OCI-LY1 (cell line): ENCODE measurements at regions not wholly inside any gene's neighbourhood (a gene's known extent, or its start where the extent isn't known, plus 50 kb on each side); places are given as distances from the start of the nearest gene placed in this dataset.

Source experiments
- H2AFZ ChIP-seq: fragments of 200-600 bp; sonication (generic), shearing (Covaris generic); 2 replicates; pipeline ENCODE4 v1.6.0; 2014; ENCODE audit warnings: antibody characterized with exemption, mild to moderate bottlenecking, low read length
- H3F3A ChIP-seq: fragments of 200-600 bp; sonication (generic), shearing (Covaris generic); 2 replicates; pipeline ENCODE4 v1.6.0; 2014; ENCODE audit warnings: mild to moderate bottlenecking, antibody characterized with exemption, low read length, moderate library complexity; ENCODE audit not compliant: insufficient read depth
- H3K27ac ChIP-seq: fragments of 200-600 bp; sonication (generic); 2 replicates; pipeline ENCODE4 v1.5.1; 2014; ENCODE audit warnings: low read length, mixed run types, mild to moderate bottlenecking, low read depth; ENCODE audit not compliant: poor library complexity, severe bottlenecking
- H3K27me3 ChIP-seq: fragments of 200-600 bp; sonication (generic); 2 replicates; pipeline ENCODE4 v1.6.0; 2014; ENCODE audit warnings: antibody characterized with exemption, mild to moderate bottlenecking, low read length, moderate library complexity; ENCODE audit not compliant: insufficient read depth
- H3K36me3 ChIP-seq: fragments of 200-600 bp; sonication (generic); 2 replicates; pipeline ENCODE4 v1.6.1; 2014; ENCODE audit warnings: mild to moderate bottlenecking, antibody characterized with exemption, low read length, moderate library complexity, mixed read lengths; ENCODE audit not compliant: insufficient read depth
- H3K4me1 ChIP-seq: fragments of 200-600 bp; sonication (generic); 2 replicates; pipeline ENCODE4 v1.5.1; 2014; ENCODE audit warnings: mild to moderate bottlenecking, low read length, moderate library complexity; ENCODE audit not compliant: insufficient read depth, severe bottlenecking
- H3K4me2 ChIP-seq: fragments of 200-600 bp; sonication (generic), shearing (Covaris generic); 2 replicates; pipeline ENCODE4 v1.6.1; 2014; ENCODE audit warnings: low read length
- H3K4me3 ChIP-seq: fragments of 200-600 bp; sonication (generic); 2 replicates; pipeline ENCODE4 v1.5.1; 2014; ENCODE audit warnings: low read length, low read depth, mild to moderate bottlenecking, mixed read lengths; ENCODE audit not compliant: poor library complexity, severe bottlenecking
- H3K79me2 ChIP-seq: fragments of 200-600 bp; shearing (Covaris generic); 2 replicates; pipeline ENCODE4 v1.6.1; 2016; ENCODE audit warnings: mixed run types, low read length, mixed read lengths; ENCODE audit not compliant: insufficient read depth
- H3K9ac ChIP-seq: fragments of 200-600 bp; sonication (generic), shearing (Covaris generic); 2 replicates; pipeline ENCODE4 v1.6.1; 2014; ENCODE audit warnings: mild to moderate bottlenecking, low read length, mixed read lengths
- H3K9me2 ChIP-seq: fragments of 200-600 bp; sonication (generic), shearing (Covaris generic); 2 replicates; pipeline ENCODE4 v1.6.1; 2014; ENCODE audit warnings: low read depth, mild to moderate bottlenecking, low read length, mixed read lengths
- H3K9me3 ChIP-seq: fragments of 200-600 bp; shearing (Covaris generic); 2 replicates; pipeline ENCODE4 v1.6.1; 2014; ENCODE audit warnings: low read length, mixed read lengths
- H4K20me1 ChIP-seq: fragments of 200-600 bp; sonication (generic), shearing (Covaris generic); 2 replicates; pipeline ENCODE4 v1.6.0; 2016; ENCODE audit warnings: mild to moderate bottlenecking, low read length; ENCODE audit not compliant: insufficient read depth
- EZH2 ChIP-seq: fragments of 200-600 bp; sonication (generic), shearing (Covaris generic); IDR thresholded peaks from 2 replicates; pipeline ENCODE4 v1.8.0; 2017; ENCODE audit warnings: borderline replicate concordance, mixed run types, mild to moderate bottlenecking, antibody characterized with exemption, low read length, moderate library complexity, mixed read lengths
- TF ChIP-seq, protein P1 (sequence below): fragments of 200-600 bp; sonication (generic), shearing (Covaris generic); IDR thresholded peaks from 2 replicates; pipeline ENCODE4 v1.5.1; 2017; ENCODE audit warnings: mild to moderate bottlenecking, antibody characterized with exemption, low read length, moderate library complexity, mixed read lengths

DNA sequence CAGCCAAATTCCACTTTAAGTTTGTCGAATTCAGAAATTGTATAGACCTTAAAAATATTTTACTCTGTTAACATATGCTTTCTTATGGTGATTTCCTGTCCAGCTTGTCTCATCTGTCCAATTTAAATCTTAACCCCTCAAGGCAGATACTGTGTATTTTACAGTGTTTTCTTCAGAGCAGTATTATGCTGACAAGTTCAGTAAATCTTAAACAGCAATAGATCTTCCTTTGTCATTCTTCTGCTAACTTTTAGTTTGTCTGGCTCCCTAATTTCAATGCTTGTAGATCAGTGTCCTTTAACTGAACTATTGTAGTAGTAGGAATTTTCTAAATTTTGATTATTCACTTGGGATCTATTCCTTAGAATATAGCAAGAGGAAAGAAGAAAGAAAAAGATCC lies 52.8 kb upstream of the MEIS1 start:
- Histone ChIP-seq H3K27ac (no peak overlapping the region), H3K4me2 (no peak overlapping the region), H3K9me2 (no peaks in the 10 kb centered on the region), H2AFZ (no peak overlapping the region), H3K79me2 (no peaks in the 10 kb centered on the region), H3K9me3 (no peaks in the 10 kb centered on the region), H4K20me1 (no peaks in the 10 kb centered on the region), H3K36me3 (no peaks in the 10 kb centered on the region), H3K4me3 (no peak overlapping the region), H3K4me1 (no peaks in the 10 kb centered on the region), H3K27me3 (no peaks in the 10 kb centered on the region), H3F3A (no peaks in the 10 kb centered on the region), H3K9ac (no peak overlapping the region)
- no peak for TF ChIP-seq EZH2
- TF ChIP-seq, protein P1, sequence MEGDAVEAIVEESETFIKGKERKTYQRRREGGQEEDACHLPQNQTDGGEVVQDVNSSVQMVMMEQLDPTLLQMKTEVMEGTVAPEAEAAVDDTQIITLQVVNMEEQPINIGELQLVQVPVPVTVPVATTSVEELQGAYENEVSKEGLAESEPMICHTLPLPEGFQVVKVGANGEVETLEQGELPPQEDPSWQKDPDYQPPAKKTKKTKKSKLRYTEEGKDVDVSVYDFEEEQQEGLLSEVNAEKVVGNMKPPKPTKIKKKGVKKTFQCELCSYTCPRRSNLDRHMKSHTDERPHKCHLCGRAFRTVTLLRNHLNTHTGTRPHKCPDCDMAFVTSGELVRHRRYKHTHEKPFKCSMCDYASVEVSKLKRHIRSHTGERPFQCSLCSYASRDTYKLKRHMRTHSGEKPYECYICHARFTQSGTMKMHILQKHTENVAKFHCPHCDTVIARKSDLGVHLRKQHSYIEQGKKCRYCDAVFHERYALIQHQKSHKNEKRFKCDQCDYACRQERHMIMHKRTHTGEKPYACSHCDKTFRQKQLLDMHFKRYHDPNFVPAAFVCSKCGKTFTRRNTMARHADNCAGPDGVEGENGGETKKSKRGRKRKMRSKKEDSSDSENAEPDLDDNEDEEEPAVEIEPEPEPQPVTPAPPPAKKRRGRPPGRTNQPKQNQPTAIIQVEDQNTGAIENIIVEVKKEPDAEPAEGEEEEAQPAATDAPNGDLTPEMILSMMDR, result no peak

DNA sequence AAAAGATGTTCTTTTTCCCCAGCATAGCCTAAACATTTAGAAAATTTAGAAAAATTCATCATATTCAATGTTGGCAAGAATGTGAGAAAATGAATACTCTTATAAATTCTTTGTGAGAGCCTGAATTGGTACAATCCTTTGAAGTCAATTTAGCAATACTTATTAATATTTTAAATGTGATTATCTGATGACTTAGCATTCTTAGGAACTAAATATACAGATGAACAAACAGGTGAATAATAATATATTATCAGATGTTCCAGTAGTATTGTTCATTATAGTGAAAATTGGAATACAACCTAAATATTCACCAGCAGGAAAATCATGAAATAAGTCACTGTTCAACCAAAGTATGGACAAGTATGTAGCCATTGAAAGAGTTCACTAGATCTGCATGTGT lies 55.5 kb upstream of the MEIS1 start:
- Histone ChIP-seq H3K36me3 (no peaks in the 10 kb centered on the region), H3K27me3 (no peaks in the 10 kb centered on the region), H3K9ac (no peak overlapping the region), H3K4me2 (no peak overlapping the region), H4K20me1 (no peaks in the 10 kb centered on the region), H3K4me1 (no peaks in the 10 kb centered on the region), H3K79me2 (no peaks in the 10 kb centered on the region), H3K9me3 (no peaks in the 10 kb centered on the region), H3K27ac (no peak overlapping the region), H3K9me2 (no peaks in the 10 kb centered on the region), H2AFZ (no peak overlapping the region), H3K4me3 (no peak overlapping the region), H3F3A (no peaks in the 10 kb centered on the region)
- TF ChIP-seq EZH2, result no peak
- TF ChIP-seq, protein P1, result no peak

DNA sequence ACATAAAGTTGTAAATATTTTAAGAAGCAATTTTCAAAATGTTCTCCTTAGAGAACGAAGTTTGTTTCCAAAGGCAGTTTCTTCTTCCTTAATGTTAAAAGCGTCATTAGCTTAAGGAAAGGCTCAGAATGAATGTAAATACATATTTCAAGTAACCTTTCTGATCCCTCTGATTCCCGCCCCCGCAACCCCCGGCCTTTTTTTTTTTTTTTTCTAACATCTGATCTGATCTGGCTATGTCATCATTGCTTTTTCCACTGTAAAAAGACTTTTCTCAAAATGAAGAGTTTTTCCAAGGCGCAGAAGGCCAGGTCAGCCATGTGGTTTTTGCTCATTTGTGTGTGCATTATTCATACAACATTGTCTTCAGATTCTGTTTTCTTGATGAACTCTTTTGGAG lies 57.1 kb upstream of the MEIS1 start:
- no peak overlapping the region for H3K4me2 ChIP-seq
- H3K36me3 ChIP-seq, result no peaks in the 10 kb centered on the region
- no peaks in the 10 kb centered on the region for H4K20me1 ChIP-seq
- no peaks in the 10 kb centered on the region for H3K79me2 ChIP-seq
- no peak overlapping the region for H3K9ac ChIP-seq
- no peaks in the 10 kb centered on the region for H3F3A ChIP-seq
- H3K4me1 ChIP-seq, result no peaks in the 10 kb centered on the region
- TF ChIP-seq, protein P1, result no peak
- TF ChIP-seq EZH2, result no peak
- H3K9me2 ChIP-seq, result no peaks in the 10 kb centered on the region
- no peak overlapping the region for H3K27ac ChIP-seq
- no peaks in the 10 kb centered on the region for H3K27me3 ChIP-seq
- H3K9me3 ChIP-seq, result no peaks in the 10 kb centered on the region
- H3K4me3 ChIP-seq, result no peak overlapping the region
- H2AFZ ChIP-seq, result no peak overlapping the region
